ENCODE measurements at regions not wholly inside any gene's neighbourhood (a gene's known extent, or its start where the extent isn't known, plus 50 kb on each side); places are given as distances from the start of the nearest gene placed in this dataset.

GRCh38 chr7:41238851-41239331 is 464.0 kb downstream of the INHBA start:
- Histone ChIP-seq H3K27me3 (ENCODE audit: insufficient read depth, low read length, poor library complexity, severe bottlenecking) (no peaks in the 10 kb centered on the region), H3K36me3 (ENCODE audit: insufficient read depth, low read length) (no peaks in the 10 kb centered on the region), H2AFZ (ENCODE audit: low read length) (no peak overlapping the region), H3K4me2 (ENCODE audit: low read depth, low read length, poor library complexity, severe bottlenecking) (no peak overlapping the region), H3K79me2 (ENCODE audit: insufficient read depth, low read length) (no peaks in the 10 kb centered on the region), H3K9me3 (ENCODE audit: insufficient read depth, low read depth, low read length) (no peaks in the 10 kb centered on the region), H3K9ac (ENCODE audit: low read depth, low read length, poor library complexity, severe bottlenecking) (no peak overlapping the region), H3K4me3 (ENCODE audit: low read length, poor library complexity, severe bottlenecking) (no peak overlapping the region), H3K4me1 (ENCODE audit: insufficient read depth, low read length, poor library complexity, severe bottlenecking) (no peaks in the 10 kb centered on the region), H3K9me2 (replicated peaks; ENCODE audit: low read depth, low read length) (no peaks in the 10 kb centered on the region), H3F3A (ENCODE audit: low read depth) (no peaks in the 10 kb centered on the region), H4K20me1 (ENCODE audit: insufficient read depth, low read length, poor library complexity, severe bottlenecking) (no peaks in the 10 kb centered on the region)
- TF ChIP-seq CTCF (conservative IDR thresholded peaks at IDR 0.05; ENCODE audit: low read length) (no peak), EZH2phosphoT487 (IDR thresholded peaks at IDR 0.05; ENCODE audit: borderline replicate concordance) (no peak)

DNA sequence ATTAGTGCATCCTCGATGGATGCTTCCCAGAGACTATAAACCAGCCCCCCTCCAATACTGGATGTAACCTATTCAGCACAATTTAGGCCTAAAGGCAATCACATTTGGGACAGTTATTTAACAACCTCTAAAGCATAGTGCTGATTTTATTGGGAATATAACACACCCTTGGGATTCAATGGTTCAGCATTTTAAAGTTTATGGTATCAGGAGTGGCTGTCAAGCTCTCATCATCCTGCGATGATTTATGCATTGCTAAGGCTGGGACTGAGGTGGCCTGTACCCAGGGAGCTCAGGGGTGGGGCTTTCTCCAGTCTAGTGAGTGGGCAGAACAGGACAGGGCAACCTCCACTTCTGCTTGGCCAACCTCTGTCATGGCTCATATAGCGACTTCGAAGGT is 464.9 kb downstream of the INHBA start:
- Histone ChIP-seq H3K4me2 (ENCODE audit: low read depth, low read length, poor library complexity, severe bottlenecking) (no peak overlapping the region), H4K20me1 (ENCODE audit: insufficient read depth, low read length, poor library complexity, severe bottlenecking) (no peaks in the 10 kb centered on the region), H3K36me3 (ENCODE audit: insufficient read depth, low read length) (no peaks in the 10 kb centered on the region), H3F3A (ENCODE audit: low read depth) (no peaks in the 10 kb centered on the region), H2AFZ (ENCODE audit: low read length) (no peak overlapping the region), H3K4me3 (ENCODE audit: low read length, poor library complexity, severe bottlenecking) (no peak overlapping the region), H3K9ac (ENCODE audit: low read depth, low read length, poor library complexity, severe bottlenecking) (no peak overlapping the region), H3K27me3 (ENCODE audit: insufficient read depth, low read length, poor library complexity, severe bottlenecking) (no peaks in the 10 kb centered on the region), H3K79me2 (ENCODE audit: insufficient read depth, low read length) (no peaks in the 10 kb centered on the region), H3K9me3 (ENCODE audit: insufficient read depth, low read depth, low read length) (no peaks in the 10 kb centered on the region), H3K4me1 (ENCODE audit: insufficient read depth, low read length, poor library complexity, severe bottlenecking) (no peaks in the 10 kb centered on the region), H3K9me2 (replicated peaks; ENCODE audit: low read depth, low read length) (no peaks in the 10 kb centered on the region)
- TF ChIP-seq EZH2phosphoT487 (IDR thresholded peaks at IDR 0.05; ENCODE audit: borderline replicate concordance), result no peak
- TF ChIP-seq CTCF (conservative IDR thresholded peaks at IDR 0.05; ENCODE audit: low read length), result no peak

DNA sequence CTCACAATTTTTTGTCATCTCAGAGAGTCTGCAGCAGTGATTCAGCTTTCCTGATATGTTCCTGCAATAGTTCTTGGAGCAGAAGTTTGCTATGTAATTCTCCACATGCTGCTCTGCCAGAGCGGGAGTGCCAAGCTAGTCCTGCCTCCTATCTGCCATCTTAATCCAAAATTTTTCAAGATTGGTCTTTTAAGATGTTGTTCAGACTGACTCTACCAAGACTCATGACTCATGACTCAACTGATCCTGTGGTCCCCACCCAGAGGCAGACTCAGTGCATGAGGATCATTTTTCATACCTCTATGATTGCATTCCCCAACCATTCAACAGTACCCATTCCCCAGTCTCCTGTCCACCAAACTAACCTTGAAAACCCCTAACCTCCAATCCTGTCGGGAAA is 470.8 kb downstream of the INHBA start:
- Histone ChIP-seq H3K36me3 (ENCODE audit: insufficient read depth, low read length) (no peaks in the 10 kb centered on the region), H3K79me2 (ENCODE audit: insufficient read depth, low read length) (no peaks in the 10 kb centered on the region), H3K4me2 (ENCODE audit: low read depth, low read length, poor library complexity, severe bottlenecking) (no peak overlapping the region), H4K20me1 (ENCODE audit: insufficient read depth, low read length, poor library complexity, severe bottlenecking) (no peaks in the 10 kb centered on the region), H3K9ac (ENCODE audit: low read depth, low read length, poor library complexity, severe bottlenecking) (no peak overlapping the region), H2AFZ (ENCODE audit: low read length) (no peak overlapping the region), H3K4me1 (ENCODE audit: insufficient read depth, low read length, poor library complexity, severe bottlenecking) (no peaks in the 10 kb centered on the region), H3K27me3 (ENCODE audit: insufficient read depth, low read length, poor library complexity, severe bottlenecking) (no peaks in the 10 kb centered on the region), H3K4me3 (ENCODE audit: low read length, poor library complexity, severe bottlenecking) (no peak overlapping the region), H3K9me2 (replicated peaks; ENCODE audit: low read depth, low read length) (no peaks in the 10 kb centered on the region), H3K9me3 (ENCODE audit: insufficient read depth, low read depth, low read length) (no peaks in the 10 kb centered on the region; the same call in 1 of the 2 replicates), H3F3A (ENCODE audit: low read depth) (no peaks in the 10 kb centered on the region)
- no peak for TF ChIP-seq CTCF (conservative IDR thresholded peaks at IDR 0.05; ENCODE audit: low read length)
- TF ChIP-seq EZH2phosphoT487 (IDR thresholded peaks at IDR 0.05; ENCODE audit: borderline replicate concordance), result no peak
